HepG2 (cell line): ENCODE measurements at regions not wholly inside any gene's neighbourhood (a gene's known extent, or its start where the extent isn't known, plus 50 kb on each side); places are given as distances from the start of the nearest gene placed in this dataset.

Experiments used
- ATAC-seq: fragments of 200-7000 bp; cut with Tn5 transposase; 3 replicates; pipeline ENCODE4 v1.9.1; 2020; ENCODE audit warnings: mild to moderate bottlenecking, moderate library complexity
- BruUV-seq: library from RNA; stranded (reverse); fragments of 400-500 nt; replicated peaks from 2 replicates; lab custom pipeline; 2021; lab: Mats Ljungman, UMichigan
- CTCF ChIA-PET: fragments of 300-600 bp; formaldehyde crosslinking; extraction: SDS; loops from one replicate; lab custom pipeline; 2021; ENCODE audit warnings: low total read pairs, inconsistent platforms, low intra/inter-chr PET ratio; lab: Yijun Ruan, JAX
- POLR2A ChIA-PET: fragments of 350-600 bp; sonication (Branson Sonifier 250); formaldehyde crosslinking; loops from one replicate; lab custom pipeline; 2020; ENCODE audit warnings: antibody characterized with exemption, inconsistent platforms; lab: Yijun Ruan, JAX
- DNase-seq: peaks from one replicate; pipeline ENCODE4 v3.0.0-alpha.2; 2015; ENCODE audit warnings: low spot score
- FAIRE-seq: peaks from 3 replicates; lab custom pipeline; 2011; peaks lifted over from hg19 to GRCh38; lab: Jason Lieb, UNC
- H2AFZ ChIP-seq: one replicate; pipeline ENCODE4 v1.6.1; 2011; ENCODE audit warnings: low read length, inconsistent platforms
- H3K27ac ChIP-seq: fragments of 300-600 bp; 3 replicates; pipeline ENCODE4 v1.8.0; 2011; ENCODE audit warnings: mixed run types, mild to moderate bottlenecking, mixed read lengths, low read length, inconsistent platforms; ENCODE audit not compliant: insufficient read depth; ENCODE audit errors: extremely low read length
- H3K27me3 ChIP-seq, 2 experiments: fragments of 200-600 bp in 1 of 2; 2 replicates in 1 of 2; 3 replicates in 1 of 2; pipeline versions ENCODE4 v1.6.0 to v1.8.0; 2011; ENCODE audit warnings: low read length in 2 of 2, mild to moderate bottlenecking in 2 of 2, moderate library complexity in 2 of 2, inconsistent platforms in 1 of 2; ENCODE audit not compliant: insufficient read depth in 2 of 2, control insufficient read depth in 1 of 2
- H3K36me3 ChIP-seq, 2 experiments: fragments of 200-600 bp in 1 of 2; replicated peaks in 1 of 2; 2 replicates in 1 of 2; 3 replicates in 1 of 2; pipeline versions ENCODE4 v1.5.1 to v1.8.0; 2011; ENCODE audit warnings: low read length in 2 of 2, inconsistent platforms in 1 of 2; ENCODE audit not compliant: insufficient read depth in 2 of 2, control insufficient read depth in 1 of 2
- H3K4me1 ChIP-seq: 2 replicates; pipeline ENCODE4 v1.5.1; 2012; ENCODE audit warnings: low read length, inconsistent platforms; ENCODE audit not compliant: insufficient read depth
- H3K4me2 ChIP-seq: 2 replicates; pipeline ENCODE4 v1.6.0; 2011; ENCODE audit warnings: low read depth, low read length, inconsistent platforms
- H3K4me3 ChIP-seq, 3 experiments: fragments of 200-600 bp in 1 of 3; sonication (generic), shearing (Covaris generic) in 1 of 3; replicated peaks in 1 of 3; 2 replicates each; pipeline ENCODE4 v1.5.1; 2011 to 2016; ENCODE audit warnings: low read length in 3 of 3, inconsistent platforms in 2 of 3, low read depth in 2 of 3, mild to moderate bottlenecking in 2 of 3, control low read depth in 1 of 3, mixed read lengths in 1 of 3; ENCODE audit not compliant: insufficient read depth in 1 of 3
- H3K79me2 ChIP-seq: one replicate; pipeline ENCODE4 v1.6.1; 2011; ENCODE audit warnings: low read length, inconsistent platforms; ENCODE audit not compliant: insufficient read depth
- H3K9ac ChIP-seq: 2 replicates; pipeline ENCODE4 v1.6.0; 2011; ENCODE audit warnings: mild to moderate bottlenecking, low read depth, low read length, inconsistent platforms; ENCODE audit not compliant: insufficient read depth
- H3K9me3 ChIP-seq: 2 replicates; pipeline ENCODE4 v1.5.1; 2012; ENCODE audit warnings: mild to moderate bottlenecking, low read length
- H4K20me1 ChIP-seq: 2 replicates; pipeline ENCODE4 v1.6.0; 2011; ENCODE audit warnings: inconsistent platforms, mild to moderate bottlenecking, low read length, moderate library complexity; ENCODE audit not compliant: insufficient read depth
- AGO2 ChIP-seq: fragments of 200-400 bp; formaldehyde crosslinking; optimal IDR thresholded peaks from 2 replicates; pipeline ENCODE3; 2017; ENCODE audit warnings: mild to moderate bottlenecking, low read depth, low read length, moderate library complexity
- AKAP8 ChIP-seq: sonication (generic); formaldehyde crosslinking; IDR thresholded peaks from 2 replicates; pipeline ENCODE4 v1.5.1; 2020; ENCODE audit warnings: mild to moderate bottlenecking, missing genetic modification reagents
- ARHGAP35 ChIP-seq: sonication (generic); formaldehyde crosslinking; IDR thresholded peaks from 2 replicates; pipeline ENCODE4 v1.9.0; 2022; ENCODE audit warnings: mild to moderate bottlenecking, inconsistent platforms, moderate library complexity, missing genetic modification reagents, borderline replicate concordance
- ARNT ChIP-seq: fragments of 450-650 bp; IDR thresholded peaks from 2 replicates; pipeline ENCODE4 v1.6.1; 2017
- CHCHD3 ChIP-seq: sonication (generic); formaldehyde crosslinking; IDR thresholded peaks from 2 replicates; pipeline ENCODE4 v1.8.0; 2022; ENCODE audit warnings: mild to moderate bottlenecking, missing genetic modification reagents, moderate library complexity
- ELF1 ChIP-seq: sonication (generic); formaldehyde crosslinking; IDR thresholded peaks from 2 replicates; pipeline ENCODE4 v1.4.0; 2020; ENCODE audit warnings: missing genetic modification reagents
- ELF4 ChIP-seq: sonication (generic); formaldehyde crosslinking; IDR thresholded peaks from 2 replicates; pipeline ENCODE4 v1.5.0; 2020; ENCODE audit warnings: missing genetic modification reagents, mild to moderate bottlenecking, moderate library complexity, borderline replicate concordance
- HIVEP1 ChIP-seq: sonication (generic); formaldehyde crosslinking; IDR thresholded peaks from 2 replicates; pipeline ENCODE4 v1.4.0; 2020; ENCODE audit warnings: mild to moderate bottlenecking, missing genetic modification reagents
- PLRG1 ChIP-seq: fragments of 450-650 bp; conservative IDR thresholded peaks from 2 replicates; pipeline ENCODE4 v1.6.1; 2016
- SALL2 ChIP-seq: sonication (generic); formaldehyde crosslinking; IDR thresholded peaks from 2 replicates; pipeline ENCODE4 v1.8.1; 2023; ENCODE audit warnings: mild to moderate bottlenecking, missing genetic modification reagents, inconsistent platforms
- SMAD9 ChIP-seq: sonication (generic); formaldehyde crosslinking; IDR thresholded peaks from 2 replicates; pipeline ENCODE4 v1.5.1; 2020; ENCODE audit warnings: mild to moderate bottlenecking, missing genetic modification reagents
- SMARCC2 ChIP-seq: fragments of 450-650 bp; IDR thresholded peaks from 2 replicates; pipeline ENCODE4 v1.6.1; 2017; ENCODE audit warnings: antibody characterized with exemption, mild to moderate bottlenecking
- SMARCE1 ChIP-seq: fragments of 450-650 bp; IDR thresholded peaks from 2 replicates; pipeline ENCODE4 v1.6.1; 2017; ENCODE audit warnings: borderline replicate concordance
- TBP ChIP-seq: sonication (generic); formaldehyde crosslinking; IDR thresholded peaks from 2 replicates; pipeline ENCODE4 v1.5.0; 2020; ENCODE audit warnings: missing genetic modification reagents
- ZNF382 ChIP-seq: sonication (generic); formaldehyde crosslinking; IDR thresholded peaks from 2 replicates; pipeline ENCODE4 v1.5.0; 2020; ENCODE audit warnings: missing genetic modification reagents, mild to moderate bottlenecking, borderline replicate concordance
- ZNF484 ChIP-seq: sonication (generic); formaldehyde crosslinking; IDR thresholded peaks from 2 replicates; pipeline ENCODE4 v1.5.1; 2020; ENCODE audit warnings: mild to moderate bottlenecking, low read depth, missing genetic modification reagents, borderline replicate concordance
- ZNF589 ChIP-seq: sonication (generic); formaldehyde crosslinking; conservative IDR thresholded peaks from 2 replicates; pipeline ENCODE4 v1.8.0; 2022; ENCODE audit warnings: mild to moderate bottlenecking, moderate library complexity, missing genetic modification reagents
- ZNF713 ChIP-seq: sonication (generic); formaldehyde crosslinking; IDR thresholded peaks from 2 replicates; pipeline ENCODE4 v1.4.0; 2020; ENCODE audit warnings: mild to moderate bottlenecking, missing genetic modification reagents
- WGBS: methylation state at CpG from one replicate; pipeline ENCODE4 v1.1.6; 2017; ENCODE audit warnings: low lambda C conversion rate; 5-methylcytosine and 5-hydroxymethylcytosine counted together
- in situ Hi-C: cut with HindIII; loops from 2 replicates; pipeline ENCODE4 v1.10.0; 2017; ENCODE audit warnings: low pct_unique_long_range_greater_than_20kb; ENCODE audit not compliant: extremely low pct_ligation_motif_present
- intact Hi-C: fragments of 100-400 bp; cut with micrococcal nuclease; formaldehyde crosslinking; loops from one replicate; pipeline ENCODE4 v1.10.0; 2022; ENCODE audit not compliant: unreplicated experiment

- WGBS: 0% methylated on average over 1 of the region's 1 CpG
- H3K9me3 ChIP-seq: no peaks in the 10 kb centered on the region
- ChIA-PET POLR2A (no interaction called here), CTCF (no interaction called here)
- no peaks in the 10 kb centered on the region for H4K20me1 ChIP-seq
- ATAC-seq (no peak), FAIRE-seq (no peak), DNase-seq (no peak)
- H3K4me2 ChIP-seq: no peak overlapping the region
- in situ Hi-C loops (no loop called here), intact Hi-C loops (no loop called here)
- H2AFZ ChIP-seq: no peak overlapping the region
- H3K79me2 ChIP-seq: no peaks in the 10 kb centered on the region
- H3K36me3 ChIP-seq: no peaks in the 10 kb centered on the region
- BruUV-seq: no TSS peak
- no peaks in the 10 kb centered on the region; a peak in 1 of 5 replicates for H3K27me3 ChIP-seq
- no peak overlapping the region for H3K27ac ChIP-seq
- no peaks in the 10 kb centered on the region for H3K4me1 ChIP-seq
- no peak overlapping the region for H3K9ac ChIP-seq
- H3K4me3 ChIP-seq: no peak overlapping the region
- TF ChIP-seq HIVEP1 (CRISPR knock-in tag) (no peak), SALL2 (no peak), ARNT (no peak), ZNF382 (CRISPR knock-in tag) (no peak), PLRG1 (no peak), ELF4 (no peak), SMARCE1 (no peak), ZNF589 (no peak), SMAD9 (CRISPR knock-in tag) (no peak), ARHGAP35 (CRISPR knock-in tag) (no peak), AGO2 (no peak), ELF1 (CRISPR knock-in tag) (no peak), CHCHD3 (no peak), AKAP8 (CRISPR knock-in tag) (no peak), ZNF484 (CRISPR knock-in tag) (no peak), SMARCC2 (no peak), TBP (CRISPR knock-in tag) (no peak), ZNF713 (CRISPR knock-in tag) (no peak)
- TF ChIP-seq, all 625 proteins: peak for 0
These were observed 262.0 kb upstream of the PIK3C3 start for GRCh38 chr18:41693008-41693407.
